ENCODE measurements at regions not wholly inside any gene's neighbourhood (a gene's known extent, or its start where the extent isn't known, plus 50 kb on each side); places are given as distances from the start of the nearest gene placed in this dataset.
"Not testable (repeated sequence)": the region's sequence is repeated elsewhere in the genome, so short reads cannot be mapped to it uniquely, and the experiment has no call there.

DNA sequence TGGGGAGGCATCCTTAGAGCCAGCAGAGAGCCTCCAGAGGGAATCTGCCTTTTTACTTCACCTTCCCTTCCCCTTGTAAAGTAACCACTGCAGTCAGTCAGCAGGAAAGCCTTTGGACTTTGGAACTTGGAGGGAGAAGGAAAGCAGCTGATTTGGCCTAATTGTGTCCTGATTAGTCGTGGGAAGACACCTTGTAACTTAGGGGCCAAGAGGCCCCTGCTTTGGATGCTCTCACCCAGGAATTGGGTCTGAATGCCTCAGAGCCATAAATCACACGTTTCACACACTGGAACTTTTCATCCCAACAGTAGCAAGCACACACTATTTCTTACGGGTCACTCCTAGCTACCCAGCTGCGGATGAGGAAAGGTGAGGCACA, 81.0 kb upstream of the PPM1B start:
- TF ChIP-seq, protein P1, sequence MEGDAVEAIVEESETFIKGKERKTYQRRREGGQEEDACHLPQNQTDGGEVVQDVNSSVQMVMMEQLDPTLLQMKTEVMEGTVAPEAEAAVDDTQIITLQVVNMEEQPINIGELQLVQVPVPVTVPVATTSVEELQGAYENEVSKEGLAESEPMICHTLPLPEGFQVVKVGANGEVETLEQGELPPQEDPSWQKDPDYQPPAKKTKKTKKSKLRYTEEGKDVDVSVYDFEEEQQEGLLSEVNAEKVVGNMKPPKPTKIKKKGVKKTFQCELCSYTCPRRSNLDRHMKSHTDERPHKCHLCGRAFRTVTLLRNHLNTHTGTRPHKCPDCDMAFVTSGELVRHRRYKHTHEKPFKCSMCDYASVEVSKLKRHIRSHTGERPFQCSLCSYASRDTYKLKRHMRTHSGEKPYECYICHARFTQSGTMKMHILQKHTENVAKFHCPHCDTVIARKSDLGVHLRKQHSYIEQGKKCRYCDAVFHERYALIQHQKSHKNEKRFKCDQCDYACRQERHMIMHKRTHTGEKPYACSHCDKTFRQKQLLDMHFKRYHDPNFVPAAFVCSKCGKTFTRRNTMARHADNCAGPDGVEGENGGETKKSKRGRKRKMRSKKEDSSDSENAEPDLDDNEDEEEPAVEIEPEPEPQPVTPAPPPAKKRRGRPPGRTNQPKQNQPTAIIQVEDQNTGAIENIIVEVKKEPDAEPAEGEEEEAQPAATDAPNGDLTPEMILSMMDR (IDR thresholded peaks at IDR 0.05; ENCODE audit: low read depth, low read length): no peak
- no peak for DNase-seq (ENCODE audit: extremely low read depth, low read depth)

GRCh38 chr2:44092519-44092918, 76.2 kb upstream of the PPM1B start:
- DNase-seq (ENCODE audit: extremely low read depth, low read depth): not testable (repeated sequence)

DNA sequence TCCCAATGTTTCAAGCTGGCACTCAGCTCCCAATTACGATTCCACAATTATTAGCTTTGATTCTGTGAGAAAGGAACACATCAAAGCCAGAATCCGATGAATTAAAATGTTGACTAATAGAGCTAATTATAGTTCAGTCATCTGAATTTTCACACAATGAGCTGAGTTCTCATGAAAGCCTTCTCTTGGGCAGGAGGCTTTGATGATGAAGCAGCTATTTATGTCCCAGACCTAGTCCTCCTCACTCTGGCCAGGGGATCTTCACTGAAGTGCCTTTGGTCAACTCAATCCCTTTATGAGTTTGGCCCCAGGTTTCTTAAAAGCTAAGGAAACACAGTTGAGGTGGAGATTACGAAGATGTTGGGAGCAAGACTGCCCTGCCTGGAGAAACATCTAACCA, 74.7 kb upstream of the PPM1B start:
- TF ChIP-seq, protein P1 (IDR thresholded peaks at IDR 0.05; ENCODE audit: low read depth, low read length): no peak
- DNase-seq (ENCODE audit: extremely low read depth, low read depth): no peak

- TF ChIP-seq, protein P1 (IDR thresholded peaks at IDR 0.05; ENCODE audit: low read depth, low read length): no peak
- no peak for DNase-seq (ENCODE audit: extremely low read depth, low read depth)
Measured at GRCh38 chr2:44097322-44097907, 71.3 kb upstream of the PPM1B start.

GRCh38 chr2:44098050-44098449, 70.6 kb upstream of the PPM1B start:
- TF ChIP-seq, protein P1 (IDR thresholded peaks at IDR 0.05; ENCODE audit: low read depth, low read length): no peak

DNA sequence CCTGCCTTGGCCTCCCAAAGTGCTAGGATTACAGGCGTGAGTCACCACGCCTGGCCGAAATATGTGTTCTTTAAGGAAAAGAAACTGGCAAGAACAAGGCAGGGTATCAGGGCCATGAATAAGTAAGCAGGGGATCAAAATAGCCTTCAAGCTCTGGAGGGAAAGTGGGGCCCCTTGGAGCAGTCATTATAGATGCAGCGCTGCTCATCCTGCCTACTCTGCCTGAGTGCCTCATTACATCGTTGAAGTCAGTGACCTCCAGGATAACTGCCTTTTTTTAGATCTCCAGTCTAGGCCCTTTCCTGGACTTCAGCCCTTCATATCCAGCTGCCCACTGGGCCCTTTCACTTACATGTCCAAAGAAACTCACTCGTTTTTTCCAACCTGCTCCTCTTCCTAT, 69.8 kb upstream of the PPM1B start:
- DNase-seq (ENCODE audit: extremely low read depth, low read depth): no peak
- TF ChIP-seq, protein P1 (IDR thresholded peaks at IDR 0.05; ENCODE audit: low read depth, low read length): no peak

More at GRCh38 chr2:44098050-44098449, 70.6 kb upstream of the PPM1B start:
- no peak for DNase-seq (ENCODE audit: extremely low read depth, low read depth)

DNA sequence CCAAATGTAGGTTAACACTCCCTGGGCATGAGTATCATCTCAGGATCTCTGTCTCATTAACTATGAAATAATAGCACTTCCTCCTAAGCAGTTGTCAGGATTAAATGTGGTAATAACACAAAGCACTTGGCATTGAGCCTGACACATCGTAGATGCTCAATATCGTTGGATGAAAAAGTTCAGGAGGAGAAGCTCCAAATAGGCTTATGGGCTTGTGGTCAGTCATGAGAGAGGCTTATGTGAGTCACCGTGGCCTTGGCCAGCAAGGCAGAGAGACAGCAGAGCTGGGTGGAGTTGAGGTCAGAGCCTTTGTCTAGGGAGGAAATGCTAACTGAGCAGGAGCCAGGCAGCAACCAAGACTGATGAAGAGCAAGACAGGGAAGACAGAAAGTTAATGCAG, 68.3 kb upstream of the PPM1B start:
- DNase-seq (ENCODE audit: extremely low read depth, low read depth): peak; percentile 84
- TF ChIP-seq, protein P1 (IDR thresholded peaks at IDR 0.05; ENCODE audit: low read depth, low read length): no peak

DNA sequence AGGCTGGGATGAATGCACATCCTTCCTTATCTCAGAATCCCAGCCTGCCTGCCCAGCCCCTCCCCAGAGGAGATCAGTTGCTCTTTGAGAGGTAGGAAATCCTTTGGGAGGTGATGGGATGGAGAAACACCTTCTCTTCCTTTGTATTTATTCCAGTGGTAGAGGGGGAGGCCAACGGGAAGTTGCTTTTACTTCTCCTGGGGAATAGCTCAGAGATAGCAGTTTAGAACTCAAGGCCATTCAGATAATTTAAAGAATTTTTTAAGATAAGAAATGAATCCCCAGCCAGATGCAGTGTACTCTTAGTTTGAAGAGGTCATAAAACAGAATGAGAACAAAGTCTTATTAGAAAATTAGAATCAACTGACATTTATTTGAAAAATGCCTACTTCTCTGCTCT, 67.4 kb upstream of the PPM1B start:
- TF ChIP-seq, protein P1 (IDR thresholded peaks at IDR 0.05; ENCODE audit: low read depth, low read length): no peak
- no peak for DNase-seq (ENCODE audit: extremely low read depth, low read depth)

Data from AG09319 (cell line).